Bronchial epithelial cell (primary cell): ENCODE measurements at regions not wholly inside any gene's neighbourhood (a gene's known extent, or its start where the extent isn't known, plus 50 kb on each side); places are given as distances from the start of the nearest gene placed in this dataset.

Source experiments
- DNase-seq: peaks from one replicate; pipeline ENCODE4 v3.0.0-alpha.2; 2010; ENCODE audit warnings: low read depth
- FAIRE-seq: peaks from 2 replicates; lab custom pipeline; 2011; peaks lifted over from hg19 to GRCh38; lab: Jason Lieb, UNC
- H3K27me3 ChIP-seq: 2 replicates; pipeline ENCODE4 v1.5.1; 2011; ENCODE audit warnings: low read length; ENCODE audit not compliant: control insufficient read depth, insufficient read depth
- H3K36me3 ChIP-seq: 2 replicates; pipeline ENCODE4 v1.5.1; 2011; ENCODE audit warnings: low read length; ENCODE audit not compliant: control insufficient read depth, insufficient read depth
- H3K4me3 ChIP-seq: 2 replicates; pipeline ENCODE4 v1.5.1; 2011; ENCODE audit warnings: mild to moderate bottlenecking, low read depth, low read length, control low read depth
- CTCF ChIP-seq: IDR thresholded peaks from 2 replicates; pipeline ENCODE4 v1.5.1; 2011; ENCODE audit warnings: mild to moderate bottlenecking, moderate library complexity, low read length, control low read depth, inconsistent platforms; ENCODE audit not compliant: insufficient read depth, severe bottlenecking

DNA sequence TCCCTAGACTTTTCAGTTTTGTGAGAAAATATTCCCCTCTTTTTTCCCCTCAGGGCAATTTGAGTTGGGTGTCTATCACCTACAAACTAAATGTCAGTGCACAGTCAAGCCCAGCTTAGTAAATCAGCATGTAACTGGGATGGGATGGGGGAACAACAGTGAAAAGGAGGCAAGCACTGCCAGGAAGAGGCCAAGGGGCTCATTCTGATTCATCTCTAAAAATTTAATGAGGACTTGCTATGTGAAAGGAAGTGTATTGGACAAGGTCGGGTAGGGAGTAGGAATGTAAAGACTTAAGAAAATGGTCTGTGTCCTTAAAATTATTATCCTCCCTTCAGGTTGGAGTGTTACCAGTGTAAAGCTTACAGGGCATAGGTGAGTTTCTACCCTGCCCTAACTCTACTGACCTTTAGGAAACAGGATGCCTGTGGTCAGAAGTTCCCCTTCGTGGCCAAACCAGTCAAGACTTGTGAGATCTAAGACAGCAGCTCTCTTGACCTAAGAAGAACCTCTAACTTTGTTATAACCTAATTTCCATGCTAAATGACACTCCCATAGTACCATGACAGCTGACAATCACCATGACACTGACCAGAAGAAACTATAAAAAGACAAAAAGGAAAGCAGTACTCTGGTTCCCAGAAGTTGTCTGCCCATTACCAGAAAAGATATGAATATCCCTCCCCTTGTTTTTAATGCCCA lies 194.4 kb upstream of the LDB2 start:
- no peak for TF ChIP-seq CTCF
- Histone ChIP-seq H3K4me3 (no peak overlapping the region), H3K36me3 (no peaks in the 10 kb centered on the region), H3K27me3 (no peaks in the 10 kb centered on the region)
- DNase-seq (no peak), FAIRE-seq (peak; percentile 7)

DNA sequence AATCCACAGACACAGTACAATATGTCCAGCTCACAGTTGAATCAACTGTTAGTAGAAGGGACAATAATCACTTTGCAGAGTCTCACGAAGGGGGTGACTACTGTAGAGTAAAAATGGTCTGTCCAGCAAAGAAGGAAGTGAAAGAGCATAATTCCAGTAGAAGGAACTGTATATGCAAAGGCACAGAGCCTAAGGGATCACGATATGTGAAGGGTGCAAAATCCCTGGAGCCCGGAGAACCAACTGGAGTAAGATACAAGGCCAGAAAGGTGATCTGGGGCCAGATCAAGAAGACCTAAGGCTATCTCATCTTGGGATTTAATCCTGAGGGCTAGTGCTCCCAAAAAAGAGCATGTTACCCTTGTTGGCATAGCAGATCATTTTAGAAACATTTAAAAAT lies 192.7 kb upstream of the LDB2 start:
- TF ChIP-seq CTCF, result no peak
- FAIRE-seq, result no peak

GRCh38 chr4:17090063-17090462 lies 191.6 kb upstream of the LDB2 start:
- TF ChIP-seq CTCF, result no peak
- DNase-seq (no peak), FAIRE-seq (no peak)
- Histone ChIP-seq H3K4me3 (no peak overlapping the region), H3K36me3 (no peaks in the 10 kb centered on the region), H3K27me3 (no peaks in the 10 kb centered on the region)

More for the DNA sequence above, 192.7 kb upstream of the LDB2 start:
- Histone ChIP-seq H3K36me3 (no peaks in the 10 kb centered on the region), H3K27me3 (no peaks in the 10 kb centered on the region), H3K4me3 (no peak overlapping the region)
- DNase-seq, result no peak

DNA sequence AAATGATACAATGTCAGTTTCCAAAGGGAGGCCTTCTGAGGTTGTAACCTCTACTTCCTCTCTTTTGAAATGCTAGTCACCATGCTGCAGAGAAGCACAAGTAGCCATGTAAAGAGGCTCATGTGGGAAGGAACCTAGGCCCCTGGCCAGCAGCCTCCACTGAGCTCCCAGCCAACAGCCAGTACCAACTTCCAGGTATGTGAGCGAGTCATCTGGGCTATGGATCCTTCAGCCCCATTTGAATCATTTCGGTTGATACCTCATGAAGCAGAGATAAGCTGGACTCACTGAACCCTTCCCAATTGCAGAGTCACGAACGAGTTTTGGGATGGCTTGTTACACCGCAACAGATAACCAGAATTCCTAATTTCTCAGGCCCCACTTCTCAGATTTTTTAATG lies 187.0 kb upstream of the LDB2 start:
- no peak for DNase-seq
- TF ChIP-seq CTCF, result no peak
- no peaks in the 10 kb centered on the region for H3K36me3 ChIP-seq
- H3K4me3 ChIP-seq, result no peak overlapping the region
- no peaks in the 10 kb centered on the region for H3K27me3 ChIP-seq
- no peak for FAIRE-seq

- no peaks in the 10 kb centered on the region for H3K36me3 ChIP-seq
- FAIRE-seq (no peak), DNase-seq (no peak)
- no peak overlapping the region for H3K4me3 ChIP-seq
- no peaks in the 10 kb centered on the region for H3K27me3 ChIP-seq
- no peak for TF ChIP-seq CTCF
These were observed 183.7 kb upstream of the LDB2 start for GRCh38 chr4:17082186-17082585.

- no peak for TF ChIP-seq CTCF
- FAIRE-seq, result no peak
These were observed 182.7 kb upstream of the LDB2 start for GRCh38 chr4:17081179-17081578.

More at GRCh38 chr4:17081179-17081578, 182.7 kb upstream of the LDB2 start:
- DNase-seq, result no peak
- Histone ChIP-seq H3K36me3 (no peaks in the 10 kb centered on the region), H3K27me3 (no peaks in the 10 kb centered on the region), H3K4me3 (no peak overlapping the region)
